ENCODE measurements at regions not wholly inside any gene's neighbourhood (a gene's known extent, or its start where the extent isn't known, plus 50 kb on each side); places are given as distances from the start of the nearest gene placed in this dataset.

- DNase-seq (ENCODE audit: low read depth in 2 of 2): no peak
Observed at GRCh38 chr7:41633690-41634089, 69.2 kb downstream of the INHBA start.

- DNase-seq (ENCODE audit: low read depth in 2 of 2): peak; percentile 0 to 53
Observed at GRCh38 chr7:41630741-41631140, 72.1 kb downstream of the INHBA start.

GRCh38 chr7:41629711-41630111, 73.2 kb downstream of the INHBA start:
- no peak for DNase-seq (ENCODE audit: low read depth in 2 of 2)

- DNase-seq (ENCODE audit: low read depth in 2 of 2): no peak
Observed at GRCh38 chr7:41628901-41629300, 74.0 kb downstream of the INHBA start.

- no peak for DNase-seq (ENCODE audit: low read depth in 2 of 2)
Observed at GRCh38 chr7:41627645-41628298, 75.1 kb downstream of the INHBA start.

- DNase-seq (ENCODE audit: low read depth in 2 of 2): no peak
Observed at GRCh38 chr7:41624818-41625217, 78.1 kb downstream of the INHBA start.

GRCh38 chr7:41621953-41622831, 80.7 kb downstream of the INHBA start:
- DNase-seq (ENCODE audit: low read depth in 2 of 2): no peak

GRCh38 chr7:41617987-41618386, 84.9 kb downstream of the INHBA start:
- no peak for DNase-seq (ENCODE audit: low read depth in 2 of 2)

GRCh38 chr7:41612798-41613197, 90.1 kb downstream of the INHBA start:
- DNase-seq (ENCODE audit: low read depth in 2 of 2): no peak

GRCh38 chr7:41612386-41612785, 90.5 kb downstream of the INHBA start:
- no peak for DNase-seq (ENCODE audit: low read depth in 2 of 2)

GRCh38 chr7:41608447-41608846, 94.4 kb downstream of the INHBA start:
- no peak for DNase-seq (ENCODE audit: low read depth in 2 of 2)

GRCh38 chr7:41603985-41604384, 98.9 kb downstream of the INHBA start:
- DNase-seq (ENCODE audit: low read depth in 2 of 2): no peak

GRCh38 chr7:41599760-41600159, 103.1 kb downstream of the INHBA start:
- DNase-seq (ENCODE audit: low read depth in 2 of 2): no peak

- DNase-seq (ENCODE audit: low read depth in 2 of 2): no peak
Observed at GRCh38 chr7:41592794-41593193, 110.1 kb downstream of the INHBA start.

- DNase-seq (ENCODE audit: low read depth in 2 of 2): no peak
Observed at GRCh38 chr7:41592236-41592635, 110.7 kb downstream of the INHBA start.

GRCh38 chr7:41590986-41591385, 111.9 kb downstream of the INHBA start:
- DNase-seq (ENCODE audit: low read depth in 2 of 2): no peak

GRCh38 chr7:41588341-41588740, 114.5 kb downstream of the INHBA start:
- no peak for DNase-seq (ENCODE audit: low read depth in 2 of 2)

GRCh38 chr7:41586931-41587640, 115.8 kb downstream of the INHBA start:
- DNase-seq (ENCODE audit: low read depth in 2 of 2): no peak

GRCh38 chr7:41584746-41585145, 118.1 kb downstream of the INHBA start:
- no peak for DNase-seq (ENCODE audit: low read depth in 2 of 2)

- DNase-seq (ENCODE audit: low read depth in 2 of 2): peak in 1 of 2 donors; percentile 39
Observed at GRCh38 chr7:41582116-41582515, 120.8 kb downstream of the INHBA start.

GRCh38 chr7:41581041-41581440, 121.8 kb downstream of the INHBA start:
- no peak for DNase-seq (ENCODE audit: low read depth in 2 of 2)

Data from dermis microvascular lymphatic vessel endothelial cell (primary cell).